H1 (cell line): ENCODE measurements at regions not wholly inside any gene's neighbourhood (a gene's known extent, or its start where the extent isn't known, plus 50 kb on each side); places are given as distances from the start of the nearest gene placed in this dataset.

Source experiments
- KDM5A ChIP-seq: fragments of 200-600 bp; IDR thresholded peaks from 2 replicates; pipeline ENCODE4 v1.7.1; 2012; ENCODE audit warnings: mild to moderate bottlenecking, low read length, inconsistent platforms, mixed read lengths

GRCh38 chr14:85178864-85179263 lies 351.1 kb upstream of the FLRT2 start (continued):
- TF ChIP-seq KDM5A: no peak
